ENCODE measurements at regions not wholly inside any gene's neighbourhood (a gene's known extent, or its start where the extent isn't known, plus 50 kb on each side); places are given as distances from the start of the nearest gene placed in this dataset.

DNA sequence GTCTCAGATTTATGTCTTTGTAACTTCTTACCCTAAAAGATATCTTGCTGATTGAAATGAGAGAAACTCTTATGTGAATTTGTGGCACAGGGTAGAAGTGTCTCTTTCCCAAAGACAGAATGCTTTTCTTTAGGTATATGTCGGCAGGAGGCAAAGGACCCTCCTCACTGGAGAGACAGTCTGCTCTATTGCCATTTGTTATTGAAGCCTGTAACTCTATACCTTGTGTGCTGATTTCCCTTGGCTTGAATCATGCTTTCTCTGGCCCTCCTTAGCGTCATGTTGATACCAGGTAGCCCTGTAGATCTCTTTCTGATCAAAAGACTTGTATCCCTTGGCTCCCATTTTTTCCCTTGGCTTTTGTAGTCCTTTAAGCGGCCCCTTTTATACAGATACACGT, 284.3 kb downstream of the CXXC4 start:
- TF ChIP-seq, protein P1, sequence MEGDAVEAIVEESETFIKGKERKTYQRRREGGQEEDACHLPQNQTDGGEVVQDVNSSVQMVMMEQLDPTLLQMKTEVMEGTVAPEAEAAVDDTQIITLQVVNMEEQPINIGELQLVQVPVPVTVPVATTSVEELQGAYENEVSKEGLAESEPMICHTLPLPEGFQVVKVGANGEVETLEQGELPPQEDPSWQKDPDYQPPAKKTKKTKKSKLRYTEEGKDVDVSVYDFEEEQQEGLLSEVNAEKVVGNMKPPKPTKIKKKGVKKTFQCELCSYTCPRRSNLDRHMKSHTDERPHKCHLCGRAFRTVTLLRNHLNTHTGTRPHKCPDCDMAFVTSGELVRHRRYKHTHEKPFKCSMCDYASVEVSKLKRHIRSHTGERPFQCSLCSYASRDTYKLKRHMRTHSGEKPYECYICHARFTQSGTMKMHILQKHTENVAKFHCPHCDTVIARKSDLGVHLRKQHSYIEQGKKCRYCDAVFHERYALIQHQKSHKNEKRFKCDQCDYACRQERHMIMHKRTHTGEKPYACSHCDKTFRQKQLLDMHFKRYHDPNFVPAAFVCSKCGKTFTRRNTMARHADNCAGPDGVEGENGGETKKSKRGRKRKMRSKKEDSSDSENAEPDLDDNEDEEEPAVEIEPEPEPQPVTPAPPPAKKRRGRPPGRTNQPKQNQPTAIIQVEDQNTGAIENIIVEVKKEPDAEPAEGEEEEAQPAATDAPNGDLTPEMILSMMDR (IDR thresholded peaks at IDR 0.05), result no peak
- TF ChIP-seq POLR2AphosphoS5 (IDR thresholded peaks at IDR 0.05), result no peak

Measured in stomach (tissue), 4 donors.